A673 (cell line): ENCODE measurements at regions not wholly inside any gene's neighbourhood (a gene's known extent, or its start where the extent isn't known, plus 50 kb on each side); places are given as distances from the start of the nearest gene placed in this dataset.

ENCODE experiments used
- CTCF ChIP-seq: fragments of 300-800, 200-600 bp; sonication (generic); conservative IDR thresholded peaks from 2 replicates; pipeline ENCODE4 v1.5.1; 2017; ENCODE audit warnings: low read depth, mild to moderate bottlenecking, antibody characterized with exemption, low read length, moderate library complexity, mixed read lengths
- EZH2 ChIP-seq: fragments of 200-600 bp; sonication (generic); IDR thresholded peaks from 2 replicates; pipeline ENCODE4 v1.6.1; 2017; ENCODE audit warnings: borderline replicate concordance, low read depth, mild to moderate bottlenecking, mixed read lengths, antibody characterized with exemption, low read length; ENCODE audit not compliant: poor library complexity, severe bottlenecking

GRCh38 chr11:130583801-130584211 lies 135.4 kb downstream of the ADAMTS15 start:
- no peak for TF ChIP-seq CTCF
- no peak for TF ChIP-seq EZH2
